SK-N-SH (cell line): ENCODE measurements at regions not wholly inside any gene's neighbourhood (a gene's known extent, or its start where the extent isn't known, plus 50 kb on each side); places are given as distances from the start of the nearest gene placed in this dataset.

ENCODE experiments used
- CTCF ChIA-PET: fragments of 300-600, 350-600 bp; formaldehyde crosslinking; extraction: SDS; loops from one replicate; lab custom pipeline; 2021; lab: Yijun Ruan, JAX
- POLR2A ChIA-PET: fragments of 350-600 bp; sonication (Branson Sonifier 250); formaldehyde crosslinking; extraction: SDS; loops from one replicate; lab custom pipeline; 2020; ENCODE audit warnings: antibody characterized with exemption, inconsistent platforms; lab: Yijun Ruan, JAX
- DNase-seq: peaks from one replicate; pipeline ENCODE4 v3.0.0; 2012
- H2AFZ ChIP-seq: fragments of 200-600 bp; sonication (generic); 2 replicates; pipeline ENCODE4 v1.8.1; 2016; ENCODE audit warnings: antibody characterized with exemption, mild to moderate bottlenecking, low read depth
- H3F3A ChIP-seq: fragments of 200-600 bp; sonication (generic); replicated peaks from 2 replicates; pipeline ENCODE3; 2016; ENCODE audit warnings: antibody characterized with exemption, mild to moderate bottlenecking; ENCODE audit not compliant: insufficient read depth
- H3K27ac ChIP-seq, 2 experiments: fragments of 200-500 bp in 1 of 2; fragments of 200-600 bp in 1 of 2; sonication (Bioruptor generic) in 1 of 2; sonication (generic), shearing (Covaris generic) in 1 of 2; 2 replicates each; pipeline versions ENCODE4 v1.5.1 to v1.6.1; 2014 to 2016; ENCODE audit warnings: low read depth in 2 of 2, inconsistent platforms in 1 of 2, low read length in 1 of 2, mild to moderate bottlenecking in 1 of 2, mixed read lengths in 1 of 2
- H3K27me3 ChIP-seq: fragments of 200-600 bp; sonication (generic), shearing (Covaris generic); 2 replicates; pipeline ENCODE4 v1.6.1; 2016; ENCODE audit warnings: mixed run types; ENCODE audit not compliant: insufficient read depth
- H3K36me3 ChIP-seq, 2 experiments: fragments of 200-500 bp in 1 of 2; fragments of 200-600 bp in 1 of 2; sonication (Bioruptor generic) in 1 of 2; sonication (generic) in 1 of 2; replicated peaks in 1 of 2; 2 replicates each; pipeline versions ENCODE3 to v1.5.1; 2014 to 2016; ENCODE audit warnings: low read length in 1 of 2, mild to moderate bottlenecking in 1 of 2; ENCODE audit not compliant: insufficient read depth in 2 of 2, control insufficient read depth in 1 of 2
- H3K4me1 ChIP-seq, 2 experiments: fragments of 200-500 bp in 1 of 2; fragments of 200-600 bp in 1 of 2; sonication (Bioruptor generic) in 1 of 2; sonication (generic), shearing (Covaris generic) in 1 of 2; 2 replicates each; pipeline versions ENCODE4 v1.5.1 to v1.6.1; 2014 to 2016; ENCODE audit warnings: low read depth in 1 of 2, low read length in 1 of 2, mixed run types in 1 of 2; ENCODE audit not compliant: insufficient read depth in 2 of 2, control insufficient read depth in 1 of 2
- H3K4me2 ChIP-seq: fragments of 200-600 bp; sonication (generic), shearing (Covaris generic); 2 replicates; pipeline ENCODE4 v1.6.1; 2017; ENCODE audit warnings: mixed run types
- H3K4me3 ChIP-seq, 2 experiments: fragments of 200-500 bp in 1 of 2; fragments of 200-600 bp in 1 of 2; sonication (Bioruptor generic) in 1 of 2; sonication (generic), shearing (Covaris generic) in 1 of 2; 2 replicates each; pipeline versions ENCODE4 v1.5.1 to v1.8.1; 2014 to 2016; ENCODE audit warnings: low read depth in 2 of 2, inconsistent platforms in 1 of 2, low read length in 1 of 2, mild to moderate bottlenecking in 1 of 2, mixed read lengths in 1 of 2, moderate library complexity in 1 of 2
- H3K79me2 ChIP-seq: fragments of 200-600 bp; sonication (generic); 2 replicates; pipeline ENCODE4 v1.8.1; 2017; ENCODE audit warnings: mild to moderate bottlenecking; ENCODE audit not compliant: insufficient read depth
- H3K9ac ChIP-seq: fragments of 200-600 bp; sonication (generic); 2 replicates; pipeline ENCODE4 v1.6.1; 2017; ENCODE audit warnings: mixed run types
- H3K9me2 ChIP-seq: fragments of 200-600 bp; sonication (generic); 2 replicates; pipeline ENCODE4 v1.6.1; 2017; ENCODE audit warnings: mixed run types
- H3K9me3 ChIP-seq: fragments of 200-600 bp; sonication (generic); 2 replicates; pipeline ENCODE4 v1.6.1; 2017; ENCODE audit warnings: mixed run types, mild to moderate bottlenecking, moderate library complexity
- H4K20me1 ChIP-seq: fragments of 200-600 bp; sonication (generic); 2 replicates; pipeline ENCODE4 v1.6.1; 2017; ENCODE audit warnings: mild to moderate bottlenecking, mixed run types; ENCODE audit not compliant: insufficient read depth
- ELF1 ChIP-seq: IDR thresholded peaks from 2 replicates; pipeline ENCODE4 v1.4.0; 2012
- FOXM1 ChIP-seq: IDR thresholded peaks from 2 replicates; pipeline ENCODE4 v1.4.0; 2012; ENCODE audit warnings: low read depth, mild to moderate bottlenecking
- GABPA ChIP-seq: IDR thresholded peaks from 2 replicates; pipeline ENCODE4 v1.4.0; 2012; ENCODE audit warnings: low read depth, mild to moderate bottlenecking
- GATA2 ChIP-seq: sonication (generic); formaldehyde crosslinking; IDR thresholded peaks from 2 replicates; pipeline ENCODE4 v1.5.0; 2020; ENCODE audit warnings: mild to moderate bottlenecking, missing genetic modification reagents
- JUND ChIP-seq: IDR thresholded peaks from 2 replicates; pipeline ENCODE4 v1.4.0; 2012
- NFIC ChIP-seq: IDR thresholded peaks from 2 replicates; pipeline ENCODE4 v1.4.0; 2012; ENCODE audit warnings: borderline replicate concordance
- NRF1 ChIP-seq: IDR thresholded peaks from 2 replicates; pipeline ENCODE4 v1.6.1; 2012; ENCODE audit warnings: low read depth, mild to moderate bottlenecking, low read length
- POLR2AphosphoS5 ChIP-seq: IDR thresholded peaks from 2 replicates; pipeline ENCODE4 v1.6.1; 2012; ENCODE audit warnings: low read depth, low read length
- RCOR1 ChIP-seq: fragments of 150-350 bp; IDR thresholded peaks from 2 replicates; pipeline ENCODE4 v1.6.1; 2017; ENCODE audit warnings: antibody characterized with exemption, low read length
- RFX5 ChIP-seq: IDR thresholded peaks from 2 replicates; pipeline ENCODE4 v1.6.1; 2012; ENCODE audit warnings: mild to moderate bottlenecking, improper control_type of control experiment, low read length
- TAF1 ChIP-seq: IDR thresholded peaks from 2 replicates; pipeline ENCODE4 v1.6.1; 2012; ENCODE audit warnings: low read depth, mild to moderate bottlenecking, low read length, moderate library complexity, borderline replicate concordance
- TCF12 ChIP-seq: IDR thresholded peaks from 2 replicates; pipeline ENCODE4 v1.4.0; 2012
- TEAD4 ChIP-seq: IDR thresholded peaks from 2 replicates; pipeline ENCODE4 v1.4.0; 2012; ENCODE audit warnings: mild to moderate bottlenecking, borderline replicate concordance; ENCODE audit not compliant: insufficient read depth
- YY1 ChIP-seq: IDR thresholded peaks from 2 replicates; pipeline ENCODE4 v1.4.0; 2012; ENCODE audit warnings: low read depth, mild to moderate bottlenecking
- WGBS: methylation state at CpG from one replicate; pipeline ENCODE4 v1.1.6; 2017; ENCODE audit warnings: low lambda C conversion rate; 5-methylcytosine and 5-hydroxymethylcytosine counted together
- TF ChIP-seq, protein P1 (sequence below): IDR thresholded peaks from 2 replicates; pipeline ENCODE4 v1.6.1; 2012; ENCODE audit warnings: mild to moderate bottlenecking, low read depth, low read length, moderate library complexity
- TF ChIP-seq, protein P2 (sequence below): IDR thresholded peaks from 2 replicates; pipeline ENCODE4 v1.4.0; 2012; ENCODE audit warnings: low read depth
- TF ChIP-seq, protein P3 (sequence below): IDR thresholded peaks from 2 replicates; pipeline ENCODE4 v1.4.0; 2012; ENCODE audit warnings: low read depth, borderline replicate concordance
- TF ChIP-seq, protein P4 (sequence below): fragments of 200-600 bp; sonication (generic); IDR thresholded peaks from 2 replicates; pipeline ENCODE4 v1.6.1; 2017; ENCODE audit warnings: antibody characterized with exemption, mild to moderate bottlenecking, moderate library complexity
- TF ChIP-seq, protein P5 (sequence below): IDR thresholded peaks from 2 replicates; pipeline ENCODE4 v1.4.0; 2012; ENCODE audit warnings: low read depth, borderline replicate concordance

DNA sequence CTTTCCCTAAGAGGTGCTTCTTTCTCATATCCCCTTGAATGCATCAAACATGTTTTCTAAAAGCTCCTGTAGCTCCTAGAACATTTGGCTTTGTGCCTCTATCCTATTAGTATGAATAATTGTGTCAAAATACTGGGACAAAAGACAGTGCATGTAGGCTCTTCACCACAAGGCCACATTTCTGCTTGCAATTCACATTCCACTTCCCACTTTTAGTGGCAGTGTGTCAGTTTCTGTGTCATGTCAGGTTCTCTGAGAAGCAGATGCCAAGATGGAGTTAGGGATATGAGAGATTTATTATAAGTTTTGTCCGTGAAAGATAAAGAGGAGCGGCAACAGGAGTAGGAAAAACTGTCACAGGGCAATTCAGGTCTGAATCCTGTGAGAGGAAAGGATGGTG is 61.3 kb upstream of the GPRIN3 start:
- Histone ChIP-seq H3K9ac (no peak overlapping the region), H3K36me3 (no peaks in the 10 kb centered on the region), H3K27ac (no peak overlapping the region), H3K4me1 (no peaks in the 10 kb centered on the region), H3F3A (no peaks in the 10 kb centered on the region), H4K20me1 (no peaks in the 10 kb centered on the region), H3K4me3 (no peak overlapping the region), H2AFZ (no peak overlapping the region), H3K4me2 (no peak overlapping the region), H3K79me2 (no peaks in the 10 kb centered on the region), H3K9me3 (no peaks in the 10 kb centered on the region), H3K27me3 (no peaks in the 10 kb centered on the region), H3K9me2 (no peaks in the 10 kb centered on the region)
- POLR2A ChIA-PET, result no interaction called here
- CTCF ChIA-PET, result no interaction called here
- no peak for DNase-seq
- TF ChIP-seq NFIC (no peak), JUND (no peak), NRF1 (no peak), POLR2AphosphoS5 (no peak), YY1 (no peak), TCF12 (no peak), GABPA (no peak), TAF1 (no peak), RFX5 (no peak), GATA2 (CRISPR knock-in tag) (no peak), ELF1 (no peak)
- TF ChIP-seq, protein P1, sequence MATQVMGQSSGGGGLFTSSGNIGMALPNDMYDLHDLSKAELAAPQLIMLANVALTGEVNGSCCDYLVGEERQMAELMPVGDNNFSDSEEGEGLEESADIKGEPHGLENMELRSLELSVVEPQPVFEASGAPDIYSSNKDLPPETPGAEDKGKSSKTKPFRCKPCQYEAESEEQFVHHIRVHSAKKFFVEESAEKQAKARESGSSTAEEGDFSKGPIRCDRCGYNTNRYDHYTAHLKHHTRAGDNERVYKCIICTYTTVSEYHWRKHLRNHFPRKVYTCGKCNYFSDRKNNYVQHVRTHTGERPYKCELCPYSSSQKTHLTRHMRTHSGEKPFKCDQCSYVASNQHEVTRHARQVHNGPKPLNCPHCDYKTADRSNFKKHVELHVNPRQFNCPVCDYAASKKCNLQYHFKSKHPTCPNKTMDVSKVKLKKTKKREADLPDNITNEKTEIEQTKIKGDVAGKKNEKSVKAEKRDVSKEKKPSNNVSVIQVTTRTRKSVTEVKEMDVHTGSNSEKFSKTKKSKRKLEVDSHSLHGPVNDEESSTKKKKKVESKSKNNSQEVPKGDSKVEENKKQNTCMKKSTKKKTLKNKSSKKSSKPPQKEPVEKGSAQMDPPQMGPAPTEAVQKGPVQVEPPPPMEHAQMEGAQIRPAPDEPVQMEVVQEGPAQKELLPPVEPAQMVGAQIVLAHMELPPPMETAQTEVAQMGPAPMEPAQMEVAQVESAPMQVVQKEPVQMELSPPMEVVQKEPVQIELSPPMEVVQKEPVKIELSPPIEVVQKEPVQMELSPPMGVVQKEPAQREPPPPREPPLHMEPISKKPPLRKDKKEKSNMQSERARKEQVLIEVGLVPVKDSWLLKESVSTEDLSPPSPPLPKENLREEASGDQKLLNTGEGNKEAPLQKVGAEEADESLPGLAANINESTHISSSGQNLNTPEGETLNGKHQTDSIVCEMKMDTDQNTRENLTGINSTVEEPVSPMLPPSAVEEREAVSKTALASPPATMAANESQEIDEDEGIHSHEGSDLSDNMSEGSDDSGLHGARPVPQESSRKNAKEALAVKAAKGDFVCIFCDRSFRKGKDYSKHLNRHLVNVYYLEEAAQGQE, result no peak
- TF ChIP-seq, protein P2, sequence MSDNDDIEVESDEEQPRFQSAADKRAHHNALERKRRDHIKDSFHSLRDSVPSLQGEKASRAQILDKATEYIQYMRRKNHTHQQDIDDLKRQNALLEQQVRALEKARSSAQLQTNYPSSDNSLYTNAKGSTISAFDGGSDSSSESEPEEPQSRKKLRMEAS, result no peak
- TF ChIP-seq, protein P3, sequence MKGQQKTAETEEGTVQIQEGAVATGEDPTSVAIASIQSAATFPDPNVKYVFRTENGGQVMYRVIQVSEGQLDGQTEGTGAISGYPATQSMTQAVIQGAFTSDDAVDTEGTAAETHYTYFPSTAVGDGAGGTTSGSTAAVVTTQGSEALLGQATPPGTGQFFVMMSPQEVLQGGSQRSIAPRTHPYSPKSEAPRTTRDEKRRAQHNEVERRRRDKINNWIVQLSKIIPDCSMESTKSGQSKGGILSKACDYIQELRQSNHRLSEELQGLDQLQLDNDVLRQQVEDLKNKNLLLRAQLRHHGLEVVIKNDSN, result no peak
- 51% methylated on average over 2 of the region's 2 CpGs for WGBS

DNA sequence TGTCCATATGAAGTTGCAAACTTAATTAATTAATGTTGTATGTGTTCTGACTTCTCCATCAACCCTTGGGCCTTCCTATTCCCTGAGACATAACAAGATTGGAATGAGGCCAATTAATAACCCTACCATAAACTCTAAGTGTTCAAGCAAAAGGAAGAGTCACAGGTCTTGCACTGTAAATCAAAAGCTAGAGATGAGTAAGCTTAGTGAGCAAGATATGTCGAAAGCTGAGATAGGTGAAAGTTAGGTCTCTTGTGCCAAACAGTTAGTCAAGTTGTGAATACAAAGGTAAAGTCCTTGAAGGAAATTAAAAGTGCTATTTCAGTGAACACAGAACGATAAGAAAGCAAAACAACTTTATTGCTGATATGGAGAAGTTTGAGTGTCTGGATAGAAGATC is 58.2 kb upstream of the GPRIN3 start:
- Histone ChIP-seq H2AFZ (no peak overlapping the region), H3K9ac (no peak overlapping the region), H3F3A (no peaks in the 10 kb centered on the region), H3K4me2 (no peak overlapping the region), H3K9me2 (no peaks in the 10 kb centered on the region), H3K4me3 (no peak overlapping the region), H4K20me1 (no peaks in the 10 kb centered on the region), H3K27ac (no peak overlapping the region), H3K36me3 (no peaks in the 10 kb centered on the region), H3K27me3 (no peaks in the 10 kb centered on the region), H3K9me3 (no peaks in the 10 kb centered on the region), H3K4me1 (no peaks in the 10 kb centered on the region), H3K79me2 (no peaks in the 10 kb centered on the region)
- ChIA-PET POLR2A (no interaction called here), CTCF (no interaction called here)
- 7% methylated on average over 2 of the region's 2 CpGs for WGBS
- DNase-seq, result no peak
- no peak for TF ChIP-seq YY1
- TF ChIP-seq, protein P4, sequence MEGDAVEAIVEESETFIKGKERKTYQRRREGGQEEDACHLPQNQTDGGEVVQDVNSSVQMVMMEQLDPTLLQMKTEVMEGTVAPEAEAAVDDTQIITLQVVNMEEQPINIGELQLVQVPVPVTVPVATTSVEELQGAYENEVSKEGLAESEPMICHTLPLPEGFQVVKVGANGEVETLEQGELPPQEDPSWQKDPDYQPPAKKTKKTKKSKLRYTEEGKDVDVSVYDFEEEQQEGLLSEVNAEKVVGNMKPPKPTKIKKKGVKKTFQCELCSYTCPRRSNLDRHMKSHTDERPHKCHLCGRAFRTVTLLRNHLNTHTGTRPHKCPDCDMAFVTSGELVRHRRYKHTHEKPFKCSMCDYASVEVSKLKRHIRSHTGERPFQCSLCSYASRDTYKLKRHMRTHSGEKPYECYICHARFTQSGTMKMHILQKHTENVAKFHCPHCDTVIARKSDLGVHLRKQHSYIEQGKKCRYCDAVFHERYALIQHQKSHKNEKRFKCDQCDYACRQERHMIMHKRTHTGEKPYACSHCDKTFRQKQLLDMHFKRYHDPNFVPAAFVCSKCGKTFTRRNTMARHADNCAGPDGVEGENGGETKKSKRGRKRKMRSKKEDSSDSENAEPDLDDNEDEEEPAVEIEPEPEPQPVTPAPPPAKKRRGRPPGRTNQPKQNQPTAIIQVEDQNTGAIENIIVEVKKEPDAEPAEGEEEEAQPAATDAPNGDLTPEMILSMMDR, result no peak
- TF ChIP-seq, protein P3, result no peak
- no peak for TF ChIP-seq TAF1
- TF ChIP-seq NFIC, result no peak
- no peak for TF ChIP-seq RCOR1
- TF ChIP-seq, protein P2, result no peak
- TF ChIP-seq, protein P5, sequence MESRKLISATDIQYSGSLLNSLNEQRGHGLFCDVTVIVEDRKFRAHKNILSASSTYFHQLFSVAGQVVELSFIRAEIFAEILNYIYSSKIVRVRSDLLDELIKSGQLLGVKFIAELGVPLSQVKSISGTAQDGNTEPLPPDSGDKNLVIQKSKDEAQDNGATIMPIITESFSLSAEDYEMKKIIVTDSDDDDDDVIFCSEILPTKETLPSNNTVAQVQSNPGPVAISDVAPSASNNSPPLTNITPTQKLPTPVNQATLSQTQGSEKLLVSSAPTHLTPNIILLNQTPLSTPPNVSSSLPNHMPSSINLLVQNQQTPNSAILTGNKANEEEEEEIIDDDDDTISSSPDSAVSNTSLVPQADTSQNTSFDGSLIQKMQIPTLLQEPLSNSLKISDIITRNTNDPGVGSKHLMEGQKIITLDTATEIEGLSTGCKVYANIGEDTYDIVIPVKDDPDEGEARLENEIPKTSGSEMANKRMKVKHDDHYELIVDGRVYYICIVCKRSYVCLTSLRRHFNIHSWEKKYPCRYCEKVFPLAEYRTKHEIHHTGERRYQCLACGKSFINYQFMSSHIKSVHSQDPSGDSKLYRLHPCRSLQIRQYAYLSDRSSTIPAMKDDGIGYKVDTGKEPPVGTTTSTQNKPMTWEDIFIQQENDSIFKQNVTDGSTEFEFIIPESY, result no peak
- no peak for TF ChIP-seq FOXM1
- TF ChIP-seq TEAD4, result no peak
- no peak for TF ChIP-seq TCF12
